ENCODE measurements at regions not wholly inside any gene's neighbourhood (a gene's known extent, or its start where the extent isn't known, plus 50 kb on each side); places are given as distances from the start of the nearest gene placed in this dataset.
"Not testable (repeated sequence)": the region's sequence is repeated elsewhere in the genome, so short reads cannot be mapped to it uniquely, and the experiment has no call there.

- no peak for DNase-seq
Observed at GRCh38 chr16:66050991-66051390, 315.5 kb upstream of the CDH5 start.

GRCh38 chr16:66049865-66050264 lies 316.6 kb upstream of the CDH5 start:
- no peak for DNase-seq

GRCh38 chr16:66045626-66046025 lies 320.9 kb upstream of the CDH5 start:
- DNase-seq: no peak

- no peak for DNase-seq
Observed at GRCh38 chr16:66044556-66044955, 321.9 kb upstream of the CDH5 start.

GRCh38 chr16:66044089-66044488 lies 322.4 kb upstream of the CDH5 start:
- DNase-seq: no peak

- no peak for DNase-seq
Observed at GRCh38 chr16:66043326-66043725, 323.2 kb upstream of the CDH5 start.

- DNase-seq: no peak
Observed at GRCh38 chr16:66042341-66042740, 324.1 kb upstream of the CDH5 start.

GRCh38 chr16:66041907-66042306 lies 324.6 kb upstream of the CDH5 start:
- DNase-seq: no peak

- no peak for DNase-seq
Observed at GRCh38 chr16:66039793-66040192, 326.7 kb upstream of the CDH5 start.

- DNase-seq: peak; percentile 78 to 96 (median 87)
Observed at GRCh38 chr16:66036793-66037715, 329.4 kb upstream of the CDH5 start.

GRCh38 chr16:66036184-66036583 lies 330.3 kb upstream of the CDH5 start:
- DNase-seq: peak; percentile 38 to 59 (median 58)

- no peak for DNase-seq
Observed at GRCh38 chr16:66035096-66035495, 331.4 kb upstream of the CDH5 start.

- no peak for DNase-seq
Observed at GRCh38 chr16:66032841-66033240, 333.6 kb upstream of the CDH5 start.

GRCh38 chr16:66030036-66030435 lies 336.5 kb upstream of the CDH5 start:
- DNase-seq: no peak

GRCh38 chr16:66028510-66029216 lies 337.8 kb upstream of the CDH5 start:
- DNase-seq: peak; percentile 33 to 86 (median 66)

GRCh38 chr16:66026787-66027330 lies 339.6 kb upstream of the CDH5 start:
- no peak for DNase-seq

GRCh38 chr16:66026211-66026610 lies 340.3 kb upstream of the CDH5 start:
- DNase-seq: peak in 1 of 3 donors; percentile 22

- no peak for DNase-seq
Observed at GRCh38 chr16:66025751-66026150, 340.7 kb upstream of the CDH5 start.

GRCh38 chr16:66024567-66024966 lies 341.9 kb upstream of the CDH5 start:
- not testable (repeated sequence) for DNase-seq

GRCh38 chr16:66023481-66023880 lies 343.0 kb upstream of the CDH5 start:
- DNase-seq: no peak

- no peak for DNase-seq
Observed at GRCh38 chr16:66020642-66021041, 345.8 kb upstream of the CDH5 start.

GRCh38 chr16:66020046-66020445 lies 346.4 kb upstream of the CDH5 start:
- no peak for DNase-seq

- DNase-seq: not testable (repeated sequence)
Observed at GRCh38 chr16:66019502-66019901, 347.0 kb upstream of the CDH5 start.

All from muscle of back (tissue), 3 donors.